GM23338 (cell line): ENCODE measurements at regions not wholly inside any gene's neighbourhood (a gene's known extent, or its start where the extent isn't known, plus 50 kb on each side); places are given as distances from the start of the nearest gene placed in this dataset.

ENCODE experiments used
- ATAC-seq: fragments of 200-7000 bp; cut with Tn5 transposase; 3 replicates; pipeline ENCODE4 v1.9.1; 2020
- DNase-seq: peaks from one replicate; pipeline ENCODE4 v3.0.0-alpha.2; 2015; ENCODE audit warnings: low spot score
- H2AFZ ChIP-seq: fragments of 200-600 bp; sonication (generic); 2 replicates; pipeline ENCODE4 v1.8.0; 2016; ENCODE audit warnings: antibody characterized with exemption, mild to moderate bottlenecking, moderate library complexity
- H3F3A ChIP-seq: fragments of 200-600 bp; sonication (generic); replicated peaks from 2 replicates; pipeline ENCODE4 v1.8.0; 2017; ENCODE audit warnings: antibody characterized with exemption, mixed run types, low read depth
- H3K27ac ChIP-seq: fragments of 200-600 bp; sonication (generic); 2 replicates; pipeline ENCODE4 v1.6.1; 2016; ENCODE audit warnings: low read depth
- H3K27me3 ChIP-seq: fragments of 200-600 bp; sonication (generic); 2 replicates; pipeline ENCODE4 v1.8.0; 2016; ENCODE audit warnings: mild to moderate bottlenecking, mixed run types, moderate library complexity; ENCODE audit not compliant: insufficient read depth
- H3K36me3 ChIP-seq: fragments of 200-600 bp; sonication (generic); 2 replicates; pipeline ENCODE4 v1.8.0; 2016; ENCODE audit warnings: mild to moderate bottlenecking; ENCODE audit not compliant: insufficient read depth
- H3K4me1 ChIP-seq: fragments of 200-600 bp; sonication (generic); 2 replicates; pipeline ENCODE4 v1.8.0; 2016; ENCODE audit warnings: mild to moderate bottlenecking, moderate library complexity; ENCODE audit not compliant: insufficient read depth
- H3K4me2 ChIP-seq: fragments of 200-600 bp; sonication (generic); 2 replicates; pipeline ENCODE4 v1.7.1; 2017; ENCODE audit warnings: mixed run types
- H3K4me3 ChIP-seq: fragments of 200-600 bp; sonication (generic); 2 replicates; pipeline ENCODE4 v1.6.1; 2016; ENCODE audit warnings: mixed run types
- H3K79me2 ChIP-seq: fragments of 200-600 bp; sonication (generic); replicated peaks from 2 replicates; pipeline ENCODE4 v1.8.0; 2017; ENCODE audit warnings: mild to moderate bottlenecking; ENCODE audit not compliant: insufficient read depth
- H3K9me2 ChIP-seq: fragments of 200-600 bp; sonication (generic); 2 replicates; pipeline ENCODE4 v1.8.0; 2017; ENCODE audit not compliant: insufficient read depth
- H4K20me1 ChIP-seq: fragments of 200-600 bp; sonication (generic); replicated peaks from 2 replicates; pipeline ENCODE4 v1.8.0; 2017; ENCODE audit warnings: mild to moderate bottlenecking; ENCODE audit not compliant: insufficient read depth
- H3K27ac Mint-ChIP-seq: 2 replicates; pipeline ENCODE4 v1.8.0; 2020; ENCODE audit warnings: inconsistent platforms, mild to moderate bottlenecking, moderate library complexity, mixed read lengths
- H3K27me3 Mint-ChIP-seq: 3 replicates; pipeline ENCODE4 v1.8.0; 2022; ENCODE audit warnings: low read depth, mild to moderate bottlenecking, moderate library complexity, mixed read lengths, inconsistent platforms; ENCODE audit not compliant: insufficient read depth, poor library complexity
- H3K36me3 Mint-ChIP-seq: 3 replicates; pipeline ENCODE4 v1.8.0; 2021; ENCODE audit warnings: low read depth, mild to moderate bottlenecking, inconsistent platforms, moderate library complexity, mixed read lengths
- H3K4me1 Mint-ChIP-seq: 3 replicates; pipeline ENCODE4 v1.8.0; 2020; ENCODE audit warnings: mild to moderate bottlenecking, inconsistent platforms, mixed read lengths
- H3K4me3 Mint-ChIP-seq: 3 replicates; pipeline ENCODE4 v1.8.0; 2021; ENCODE audit warnings: moderate library complexity, mild to moderate bottlenecking, inconsistent platforms, mixed read lengths
- H3K9me3 Mint-ChIP-seq: 3 replicates; pipeline ENCODE4 v1.8.0; 2020; ENCODE audit warnings: moderate library complexity, mild to moderate bottlenecking, inconsistent platforms, mixed read lengths
- CREB1 ChIP-seq: fragments of 250-450 bp; sonication (Bioruptor Pico); IDR thresholded peaks from 2 replicates; pipeline ENCODE4 v1.5.0; 2020; ENCODE audit warnings: low read depth, mild to moderate bottlenecking, moderate library complexity
- CTCF ChIP-seq, 2 experiments: fragments of 200-600 bp in 1 of 2; sonication (generic) in 1 of 2; conservative IDR thresholded peaks; 2 replicates each; pipeline versions ENCODE4 v1.5.1 to v1.6.1; 2016 to 2017; ENCODE audit warnings: antibody characterized with exemption in 2 of 2, low read depth in 2 of 2, mild to moderate bottlenecking in 2 of 2, moderate library complexity in 1 of 2
- ETS1 ChIP-seq: IDR thresholded peaks from 2 replicates; pipeline ENCODE4 v1.6.1; 2016; ENCODE audit warnings: antibody characterized with exemption
- EZH2 ChIP-seq: fragments of 200-600 bp; sonication (generic); IDR thresholded peaks from one replicate; pipeline ENCODE4 v1.8.0; 2017; ENCODE audit warnings: antibody characterized with exemption, mild to moderate bottlenecking, low read depth; ENCODE audit not compliant: unreplicated experiment
- EZH2phosphoT487 ChIP-seq: fragments of 200-600 bp; sonication (generic); IDR thresholded peaks from one replicate; pipeline ENCODE4 v1.8.1; 2018; ENCODE audit warnings: antibody characterized with exemption; ENCODE audit not compliant: unreplicated experiment
- JUNB ChIP-seq: IDR thresholded peaks from one replicate; pipeline ENCODE4 v1.6.1; 2016; ENCODE audit warnings: antibody characterized with exemption; ENCODE audit not compliant: unreplicated experiment
- NANOG ChIP-seq: IDR thresholded peaks from 2 replicates; pipeline ENCODE4 v1.6.1; 2016; ENCODE audit warnings: antibody characterized with exemption, borderline replicate concordance
- POLR2AphosphoS5 ChIP-seq: IDR thresholded peaks from 2 replicates; pipeline ENCODE4 v1.6.1; 2016; ENCODE audit warnings: antibody characterized with exemption, low read depth
- REST ChIP-seq: IDR thresholded peaks from one replicate; pipeline ENCODE4 v1.6.1; 2018; ENCODE audit warnings: antibody characterized with exemption; ENCODE audit not compliant: unreplicated experiment
- STAT1 ChIP-seq: IDR thresholded peaks from one replicate; pipeline ENCODE4 v1.6.1; 2016; ENCODE audit warnings: antibody characterized with exemption; ENCODE audit not compliant: unreplicated experiment
- ZNF114 ChIP-seq: fragments of 250-450 bp; sonication (Bioruptor Pico); IDR thresholded peaks from 2 replicates; pipeline ENCODE4 v1.5.0; 2020; ENCODE audit warnings: mild to moderate bottlenecking, moderate library complexity
- ZNF331 ChIP-seq: fragments of 250-450 bp; sonication (Bioruptor Pico); IDR thresholded peaks from 2 replicates; pipeline ENCODE4 v1.5.0; 2020; ENCODE audit warnings: low read depth, mild to moderate bottlenecking, moderate library complexity

- Histone ChIP-seq H2AFZ (no peak overlapping the region), H3K36me3 (no peaks in the 10 kb centered on the region), H3K4me1 (peaks cover 25% of the 10 kb centered on the region), H3K79me2 (no peaks in the 10 kb centered on the region), H3K27ac (no peak overlapping the region), H3K4me2 (no peak overlapping the region), H3K4me3 (no peak overlapping the region), H3K9me2 (no peaks in the 10 kb centered on the region), H3K27me3 (no peaks in the 10 kb centered on the region), H3F3A (no peaks in the 10 kb centered on the region), H4K20me1 (no peaks in the 10 kb centered on the region)
- H3K27ac Mint-ChIP-seq = no peak overlapping the region
- DNase-seq (no peak), ATAC-seq (no peak)
- H3K4me1 Mint-ChIP-seq = peaks cover 26% of the 10 kb centered on the region
- H3K9me3 Mint-ChIP-seq = no peaks in the 10 kb centered on the region
- no peak overlapping the region for H3K4me3 Mint-ChIP-seq
- no peaks in the 10 kb centered on the region for H3K36me3 Mint-ChIP-seq
- TF ChIP-seq ETS1 (no peak), ZNF331 (no peak), STAT1 (no peak), NANOG (no peak; the same call in 1 of the 2 replicates), EZH2phosphoT487 (no peak), CTCF (conservative IDR thresholded peaks at IDR 0.05; ENCODE audit: low read depth in 2 of 2) (no peak), JUNB (no peak), REST (no peak), EZH2 (no peak), POLR2AphosphoS5 (no peak), ZNF114 (CRISPR knock-in tag) (no peak)
- H3K27me3 Mint-ChIP-seq = no peaks in the 10 kb centered on the region
These were observed 123.3 kb upstream of the CWC22 start for GRCh38 chr2:180130403-180130802.

- peaks cover 31% of the 10 kb centered on the region for H3K4me1 Mint-ChIP-seq
- Histone ChIP-seq H3K4me1 (peaks cover 25% of the 10 kb centered on the region), H3K4me2 (no peak overlapping the region), H3K36me3 (no peaks in the 10 kb centered on the region), H2AFZ (no peak overlapping the region), H3K27ac (no peak overlapping the region), H3K9me2 (no peaks in the 10 kb centered on the region), H3K79me2 (no peaks in the 10 kb centered on the region), H3F3A (no peaks in the 10 kb centered on the region), H3K27me3 (no peaks in the 10 kb centered on the region), H3K4me3 (no peak overlapping the region), H4K20me1 (no peaks in the 10 kb centered on the region)
- no peaks in the 10 kb centered on the region for H3K27me3 Mint-ChIP-seq
- H3K36me3 Mint-ChIP-seq = no peaks in the 10 kb centered on the region
- DNase-seq (no peak), ATAC-seq (no peak)
- no peak overlapping the region for H3K27ac Mint-ChIP-seq
- H3K4me3 Mint-ChIP-seq = no peak overlapping the region
- no peaks in the 10 kb centered on the region for H3K9me3 Mint-ChIP-seq
- TF ChIP-seq STAT1 (no peak), CREB1 (CRISPR knock-in tag) (no peak), ETS1 (no peak), ZNF331 (no peak), NANOG (no peak), EZH2 (no peak)
These were observed 121.8 kb upstream of the CWC22 start for GRCh38 chr2:180128861-180129260.
